MM.1S (cell line): ENCODE measurements at regions not wholly inside any gene's neighbourhood (a gene's known extent, or its start where the extent isn't known, plus 50 kb on each side); places are given as distances from the start of the nearest gene placed in this dataset.

Source experiments
- DNase-seq: peaks from one replicate; pipeline ENCODE4 v3.0.0-alpha.2; 2015
- H2AFZ ChIP-seq: fragments of 300-600 bp; sonication (generic); 2 replicates; pipeline ENCODE4 v1.6.0; 2016; ENCODE audit warnings: antibody characterized with exemption, low read length
- H3F3A ChIP-seq: fragments of 300-600 bp; sonication (generic); 2 replicates; pipeline ENCODE4 v1.6.1; 2016; ENCODE audit warnings: mild to moderate bottlenecking, antibody characterized with exemption, low read length, moderate library complexity, mixed read lengths; ENCODE audit not compliant: insufficient read depth
- H3K27ac ChIP-seq: fragments of 300-600 bp; sonication (generic); 2 replicates; pipeline ENCODE4 v1.5.1; 2016; ENCODE audit warnings: mild to moderate bottlenecking, low read length
- H3K27me3 ChIP-seq: fragments of 300-600 bp; sonication (generic); replicated peaks from 2 replicates; pipeline ENCODE4 v1.6.0; 2016; ENCODE audit warnings: low read length; ENCODE audit not compliant: insufficient read depth
- H3K36me3 ChIP-seq: fragments of 300-600 bp; sonication (generic); replicated peaks from 2 replicates; pipeline ENCODE4 v1.6.1; 2016; ENCODE audit warnings: mild to moderate bottlenecking, low read length, mixed read lengths; ENCODE audit not compliant: insufficient read depth
- H3K4me1 ChIP-seq: fragments of 300-600 bp; sonication (generic); 2 replicates; pipeline ENCODE4 v1.6.1; 2016; ENCODE audit warnings: low read length, mixed read lengths
- H3K4me2 ChIP-seq: fragments of 300-600 bp; sonication (generic); 2 replicates; pipeline ENCODE4 v1.6.0; 2016; ENCODE audit warnings: low read depth, low read length
- H3K4me3 ChIP-seq: fragments of 300-600 bp; sonication (generic); 2 replicates; pipeline ENCODE4 v1.5.1; 2016; ENCODE audit warnings: low read length, mixed read lengths
- H3K79me2 ChIP-seq: fragments of 300-600 bp; sonication (generic); 2 replicates; pipeline ENCODE4 v1.6.1; 2016; ENCODE audit warnings: mixed run types, low read length, mixed read lengths
- H3K9ac ChIP-seq: fragments of 300-600 bp; sonication (generic); 2 replicates; pipeline ENCODE4 v1.6.1; 2016; ENCODE audit warnings: low read length, mixed read lengths
- H3K9me2 ChIP-seq: fragments of 300-600 bp; sonication (generic); replicated peaks from 2 replicates; pipeline ENCODE4 v1.6.1; 2016; ENCODE audit warnings: mild to moderate bottlenecking, low read length, mixed read lengths; ENCODE audit not compliant: insufficient read depth
- H3K9me3 ChIP-seq: fragments of 300-600 bp; sonication (generic); replicated peaks from 2 replicates; pipeline ENCODE4 v1.6.1; 2016; ENCODE audit warnings: mild to moderate bottlenecking, low read length, mixed read lengths; ENCODE audit not compliant: insufficient read depth
- H4K20me1 ChIP-seq: fragments of 300-600 bp; sonication (generic); 2 replicates; pipeline ENCODE4 v1.6.1; 2016; ENCODE audit warnings: mild to moderate bottlenecking, low read length, moderate library complexity, mixed read lengths; ENCODE audit not compliant: insufficient read depth
- EZH2 ChIP-seq: fragments of 300-600 bp; sonication (generic); optimal IDR thresholded peaks from 2 replicates; pipeline ENCODE3; 2017; ENCODE audit warnings: low read depth, mild to moderate bottlenecking, antibody characterized with exemption, low read length, mixed read lengths
- EZH2phosphoT487 ChIP-seq: fragments of 300-600 bp; sonication (generic); IDR thresholded peaks from 2 replicates; pipeline ENCODE4 v1.6.1; 2018; ENCODE audit warnings: antibody characterized with exemption, low read length
- TF ChIP-seq, protein P1 (sequence below): fragments of 300-600 bp; sonication (generic); IDR thresholded peaks from 2 replicates; pipeline ENCODE4 v1.5.1; 2016; ENCODE audit warnings: antibody characterized with exemption, low read length, mixed read lengths

- H4K20me1 ChIP-seq, result no peaks in the 10 kb centered on the region
- no peaks in the 10 kb centered on the region for H3K79me2 ChIP-seq
- H3F3A ChIP-seq, result no peaks in the 10 kb centered on the region
- H3K4me1 ChIP-seq, result peaks cover 14% of the 10 kb centered on the region
- no peak overlapping the region for H3K9ac ChIP-seq
- H3K9me3 ChIP-seq, result no peaks in the 10 kb centered on the region
- H2AFZ ChIP-seq, result no peak overlapping the region
- no peaks in the 10 kb centered on the region for H3K27me3 ChIP-seq
- H3K9me2 ChIP-seq, result no peaks in the 10 kb centered on the region
- H3K27ac ChIP-seq, result no peak overlapping the region
- no peak overlapping the region for H3K4me2 ChIP-seq
- H3K36me3 ChIP-seq, result no peaks in the 10 kb centered on the region
- DNase-seq, result no peak
- TF ChIP-seq EZH2phosphoT487 (no peak), EZH2 (no peak)
- TF ChIP-seq, protein P1, sequence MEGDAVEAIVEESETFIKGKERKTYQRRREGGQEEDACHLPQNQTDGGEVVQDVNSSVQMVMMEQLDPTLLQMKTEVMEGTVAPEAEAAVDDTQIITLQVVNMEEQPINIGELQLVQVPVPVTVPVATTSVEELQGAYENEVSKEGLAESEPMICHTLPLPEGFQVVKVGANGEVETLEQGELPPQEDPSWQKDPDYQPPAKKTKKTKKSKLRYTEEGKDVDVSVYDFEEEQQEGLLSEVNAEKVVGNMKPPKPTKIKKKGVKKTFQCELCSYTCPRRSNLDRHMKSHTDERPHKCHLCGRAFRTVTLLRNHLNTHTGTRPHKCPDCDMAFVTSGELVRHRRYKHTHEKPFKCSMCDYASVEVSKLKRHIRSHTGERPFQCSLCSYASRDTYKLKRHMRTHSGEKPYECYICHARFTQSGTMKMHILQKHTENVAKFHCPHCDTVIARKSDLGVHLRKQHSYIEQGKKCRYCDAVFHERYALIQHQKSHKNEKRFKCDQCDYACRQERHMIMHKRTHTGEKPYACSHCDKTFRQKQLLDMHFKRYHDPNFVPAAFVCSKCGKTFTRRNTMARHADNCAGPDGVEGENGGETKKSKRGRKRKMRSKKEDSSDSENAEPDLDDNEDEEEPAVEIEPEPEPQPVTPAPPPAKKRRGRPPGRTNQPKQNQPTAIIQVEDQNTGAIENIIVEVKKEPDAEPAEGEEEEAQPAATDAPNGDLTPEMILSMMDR, result no peak
- no peak overlapping the region for H3K4me3 ChIP-seq
Measured at GRCh38 chr4:81599742-81600380, 128.2 kb upstream of the RASGEF1B start.

GRCh38 chr4:81595798-81596610, 124.3 kb upstream of the RASGEF1B start:
- peak overlapping the region; percentile 79; the same call in 1 of the 2 replicates for H3K4me2 ChIP-seq
- TF ChIP-seq EZH2phosphoT487 (no peak), EZH2 (no peak)
- TF ChIP-seq, protein P1, result no peak
- peaks cover 20% of the 10 kb centered on the region for H3K4me1 ChIP-seq
- no peaks in the 10 kb centered on the region for H3K27me3 ChIP-seq
- H3F3A ChIP-seq, result no peaks in the 10 kb centered on the region
- H2AFZ ChIP-seq, result 0 out of 2 replicates have a peak overlapping the region, but pooled peaks have one; percentile 23
- no peaks in the 10 kb centered on the region for H4K20me1 ChIP-seq
- DNase-seq, result no peak
- H3K79me2 ChIP-seq, result no peaks in the 10 kb centered on the region
- no peak overlapping the region for H3K27ac ChIP-seq
- no peaks in the 10 kb centered on the region for H3K36me3 ChIP-seq
- no peak overlapping the region for H3K9ac ChIP-seq
- no peaks in the 10 kb centered on the region for H3K9me3 ChIP-seq
- H3K9me2 ChIP-seq, result no peaks in the 10 kb centered on the region
- H3K4me3 ChIP-seq, result no peak overlapping the region

DNA sequence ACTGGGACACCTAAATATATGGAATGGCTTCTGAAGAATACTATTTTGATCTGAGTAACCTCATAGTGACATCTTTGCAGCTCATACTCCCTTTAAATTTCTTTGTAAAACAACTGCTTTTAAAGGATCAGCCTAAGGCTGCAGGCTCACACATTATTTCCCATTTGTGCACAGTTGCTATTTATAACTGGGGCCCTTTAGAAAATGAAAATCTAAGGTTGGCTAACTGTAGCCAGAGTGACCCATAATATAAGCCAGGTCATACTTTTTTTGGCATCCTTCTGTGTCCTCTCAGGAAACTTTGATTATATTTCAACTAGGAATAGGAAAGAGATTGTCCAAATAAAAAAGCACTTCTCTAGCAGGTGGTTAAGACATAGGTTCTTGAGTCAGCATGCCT, 123.6 kb upstream of the RASGEF1B start:
- no peaks in the 10 kb centered on the region for H3K79me2 ChIP-seq
- H3F3A ChIP-seq, result no peaks in the 10 kb centered on the region
- no peak overlapping the region for H3K27ac ChIP-seq
- H3K4me1 ChIP-seq, result peaks cover 23% of the 10 kb centered on the region
- TF ChIP-seq, protein P1, result no peak
- TF ChIP-seq EZH2 (no peak), EZH2phosphoT487 (no peak)
- no peaks in the 10 kb centered on the region for H3K9me2 ChIP-seq
- no peaks in the 10 kb centered on the region for H3K36me3 ChIP-seq
- no peaks in the 10 kb centered on the region for H3K9me3 ChIP-seq
- no peak for DNase-seq
- H3K9ac ChIP-seq, result no peak overlapping the region
- 0 out of 2 replicates have a peak overlapping the region, but pooled peaks have one; percentile 23 for H2AFZ ChIP-seq
- H3K4me2 ChIP-seq, result peak overlapping the region; percentile 79
- no peaks in the 10 kb centered on the region for H3K27me3 ChIP-seq
- H3K4me3 ChIP-seq, result no peak overlapping the region
- no peaks in the 10 kb centered on the region for H4K20me1 ChIP-seq
